Smooth muscle cell (in vitro differentiated cells): ENCODE measurements at regions not wholly inside any gene's neighbourhood (a gene's known extent, or its start where the extent isn't known, plus 50 kb on each side); places are given as distances from the start of the nearest gene placed in this dataset.

Experiments used
- DNase-seq: peaks from one replicate; lab custom pipeline; 2025; ENCODE audit not compliant: unreplicated experiment; lab: John Stamatoyannopoulos, UW
- H2AFZ ChIP-seq: fragments of 200-600 bp; sonication (generic); 2 replicates; pipeline ENCODE4 v1.6.0; 2016; ENCODE audit warnings: antibody characterized with exemption, low read depth, mild to moderate bottlenecking
- H3F3A ChIP-seq: fragments of 200-600 bp; sonication (generic); 2 replicates; pipeline ENCODE4 v1.6.0; 2017; ENCODE audit warnings: antibody characterized with exemption, low read depth
- H3K27ac ChIP-seq: fragments of 200-600 bp; sonication (generic); 2 replicates; pipeline ENCODE4 v1.5.1; 2016; ENCODE audit warnings: low read depth, mild to moderate bottlenecking
- H3K27me3 ChIP-seq: fragments of 200-600 bp; sonication (generic); 2 replicates; pipeline ENCODE4 v1.6.1; 2016; ENCODE audit warnings: low read depth, mild to moderate bottlenecking
- H3K36me3 ChIP-seq: fragments of 200-600 bp; sonication (generic); 2 replicates; pipeline ENCODE4 v1.5.1; 2016; ENCODE audit warnings: low read depth
- H3K4me1 ChIP-seq: fragments of 200-600 bp; sonication (generic); 2 replicates; pipeline ENCODE4 v1.5.1; 2016; ENCODE audit warnings: low read depth
- H3K4me2 ChIP-seq: fragments of 200-600 bp; sonication (generic); 2 replicates; pipeline ENCODE4 v1.6.0; 2016; ENCODE audit warnings: mild to moderate bottlenecking
- H3K4me3 ChIP-seq: fragments of 200-600 bp; sonication (generic); 2 replicates; pipeline ENCODE4 v1.5.1; 2016; ENCODE audit warnings: mild to moderate bottlenecking
- H3K79me2 ChIP-seq: fragments of 200-600 bp; sonication (generic); 2 replicates; pipeline ENCODE4 v1.6.0; 2016; ENCODE audit warnings: low read depth, mild to moderate bottlenecking
- H3K9ac ChIP-seq: fragments of 200-600 bp; sonication (generic); 2 replicates; pipeline ENCODE4 v1.6.0; 2016; ENCODE audit warnings: low read depth
- H3K9me3 ChIP-seq: fragments of 200-600 bp; sonication (generic); replicated peaks from 2 replicates; pipeline ENCODE4 v1.5.1; 2016; ENCODE audit warnings: low read depth
- H4K20me1 ChIP-seq: fragments of 200-600 bp; sonication (generic); 2 replicates; pipeline ENCODE4 v1.6.0; 2016; ENCODE audit warnings: low read depth
- CTCF ChIP-seq: fragments of 200-600 bp; sonication (generic); IDR thresholded peaks from 2 replicates; pipeline ENCODE4 v1.5.1; 2017; ENCODE audit warnings: borderline replicate concordance, mild to moderate bottlenecking, antibody characterized with exemption; ENCODE audit not compliant: insufficient read depth, poor library complexity, severe bottlenecking
- WGBS: methylation state at CpG from one replicate; pipeline ENCODE4 v1.1.7; 2016; ENCODE audit warnings: low lambda C conversion rate; 5-methylcytosine and 5-hydroxymethylcytosine counted together

GRCh38 chr2:3911882-3912455 is 208.6 kb downstream of the DCDC2C start:
- 84% methylated on average over 13 of the region's 13 CpGs for WGBS
- DNase-seq = no peak
- Histone ChIP-seq H3K27ac (no peak overlapping the region), H3K9me3 (no peaks in the 10 kb centered on the region), H3K27me3 (no peaks in the 10 kb centered on the region), H3K36me3 (no peaks in the 10 kb centered on the region), H3F3A (no peaks in the 10 kb centered on the region), H3K4me2 (no peak overlapping the region), H2AFZ (no peak overlapping the region), H3K4me1 (peaks cover 20% of the 10 kb centered on the region), H4K20me1 (no peaks in the 10 kb centered on the region), H3K4me3 (no peak overlapping the region), H3K9ac (no peak overlapping the region), H3K79me2 (no peaks in the 10 kb centered on the region)
- TF ChIP-seq CTCF = no peak

- H3K4me2 ChIP-seq = no peak overlapping the region
- peaks cover 20% of the 10 kb centered on the region for H3K4me1 ChIP-seq
These were observed 209.8 kb downstream of the DCDC2C start for GRCh38 chr2:3913166-3913565.

GRCh38 chr2:3914241-3914640 is 210.9 kb downstream of the DCDC2C start:
- DNase-seq = no peak
- 74% methylated on average over 3 of the region's 3 CpGs for WGBS

More at GRCh38 chr2:3913166-3913565, 209.8 kb downstream of the DCDC2C start:
- Histone ChIP-seq H3K9ac (no peak overlapping the region), H3K27ac (no peak overlapping the region), H3K9me3 (no peaks in the 10 kb centered on the region), H3K4me3 (no peak overlapping the region), H3K27me3 (no peaks in the 10 kb centered on the region), H3K79me2 (no peaks in the 10 kb centered on the region), H4K20me1 (no peaks in the 10 kb centered on the region), H2AFZ (no peak overlapping the region), H3F3A (no peaks in the 10 kb centered on the region), H3K36me3 (no peaks in the 10 kb centered on the region)
- TF ChIP-seq CTCF = no peak
- DNase-seq = no peak
- 80% methylated on average over 12 of the region's 12 CpGs for WGBS

More at GRCh38 chr2:3914241-3914640, 210.9 kb downstream of the DCDC2C start:
- Histone ChIP-seq H3K36me3 (no peaks in the 10 kb centered on the region), H4K20me1 (no peaks in the 10 kb centered on the region), H2AFZ (no peak overlapping the region), H3K4me2 (no peak overlapping the region), H3K9me3 (no peaks in the 10 kb centered on the region), H3K9ac (no peak overlapping the region), H3F3A (no peaks in the 10 kb centered on the region), H3K4me1 (peaks cover 20% of the 10 kb centered on the region), H3K27me3 (no peaks in the 10 kb centered on the region), H3K79me2 (no peaks in the 10 kb centered on the region), H3K4me3 (no peak overlapping the region), H3K27ac (no peak overlapping the region)
- no peak for TF ChIP-seq CTCF
